Hematopoietic multipotent progenitor cell treated with erythropoietin and hydrocortisone succinate and interleukin-3 and kit ligand, for 6 days (in vitro differentiated cells): ENCODE measurements at regions not wholly inside any gene's neighbourhood (a gene's known extent, or its start where the extent isn't known, plus 50 kb on each side); places are given as distances from the start of the nearest gene placed in this dataset.

Experiments
- DNase-seq: peaks from one replicate; pipeline ENCODE4 v3.0.0-alpha.2; 2015

DNA sequence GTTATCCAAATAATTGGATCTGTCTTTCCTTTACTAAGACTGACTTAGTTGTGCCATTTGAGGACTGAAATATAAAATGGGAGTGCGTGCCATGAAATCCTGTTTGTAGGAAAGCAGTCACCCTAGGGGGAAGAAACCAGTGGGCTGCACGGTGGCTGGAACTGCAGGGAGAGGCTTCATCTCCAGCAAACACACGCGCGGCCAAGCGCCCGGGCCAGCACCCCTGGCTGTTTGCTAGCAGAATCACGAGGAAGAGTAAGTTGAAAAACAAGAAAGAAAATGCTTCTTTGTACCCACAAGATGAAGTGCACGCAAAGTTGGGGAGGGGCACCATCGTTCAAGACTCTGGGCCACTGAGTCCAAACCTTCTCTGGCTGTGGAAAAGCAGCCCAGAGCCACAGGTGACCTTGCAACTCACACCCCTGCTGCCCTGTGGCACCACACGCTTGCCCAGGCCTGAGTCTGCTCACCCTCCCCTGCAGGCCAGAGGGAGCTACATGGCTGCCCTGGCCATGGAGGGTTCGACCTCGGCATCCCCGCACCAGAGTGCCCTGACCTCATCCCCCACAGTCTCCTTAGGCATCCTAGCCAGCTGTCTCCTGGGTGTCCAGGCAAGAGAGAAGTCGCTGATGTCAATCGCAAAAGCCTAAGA lies 55.2 kb downstream of the IRX2 start:
- DNase-seq, result no peak

DNA sequence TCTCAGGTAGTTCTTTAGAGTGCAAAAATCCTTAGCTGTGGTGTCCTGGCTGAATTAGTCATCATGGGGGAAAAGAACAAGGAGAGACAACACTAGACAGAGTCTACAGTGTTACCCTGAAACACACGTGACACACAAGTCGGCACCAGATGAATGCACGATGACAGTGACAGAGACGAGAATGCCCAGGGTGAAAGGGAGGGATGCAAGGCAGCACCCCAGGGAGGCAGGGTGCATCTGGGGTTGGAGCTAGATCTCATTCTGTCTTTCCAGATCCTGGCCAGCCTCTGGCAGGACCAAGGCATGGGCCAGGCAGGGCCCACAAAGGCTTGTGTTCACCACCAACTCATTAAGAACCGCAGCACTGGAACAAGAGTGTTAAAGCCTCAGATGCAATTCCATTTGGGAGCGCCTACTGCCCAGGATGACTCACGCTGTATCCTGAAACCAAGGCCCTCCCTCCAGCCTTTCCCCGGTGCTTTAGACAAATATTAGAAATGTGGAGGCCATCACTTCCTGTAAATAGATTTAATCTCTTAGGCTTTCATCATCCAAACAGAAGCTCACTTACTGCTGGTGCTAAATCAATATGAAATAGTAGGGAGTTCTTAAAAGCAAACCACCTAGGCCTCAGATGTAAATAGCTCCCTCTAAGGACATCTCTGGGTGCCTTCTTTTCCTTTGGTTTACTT lies 56.1 kb downstream of the IRX2 start:
- DNase-seq, result no peak

DNA sequence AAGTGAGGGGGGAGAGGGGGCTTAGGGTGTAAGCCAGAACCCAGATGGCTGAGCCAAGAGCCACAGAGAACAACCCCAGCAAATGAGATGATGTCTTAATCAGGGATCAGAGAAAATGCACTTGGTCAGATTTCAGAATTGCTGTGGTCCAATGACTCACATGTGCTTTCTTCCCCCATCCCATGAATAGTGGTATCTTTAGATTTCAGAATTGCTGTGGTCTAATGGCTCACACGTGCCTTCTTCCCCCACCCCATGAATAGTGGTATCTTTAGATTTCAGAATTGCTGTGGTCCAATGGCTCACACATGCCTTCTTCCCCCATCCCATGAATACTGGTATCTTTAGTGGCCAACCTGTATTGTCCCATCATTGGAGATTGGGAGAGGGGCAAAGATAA lies 59.9 kb downstream of the IRX2 start:
- no peak for DNase-seq

DNA sequence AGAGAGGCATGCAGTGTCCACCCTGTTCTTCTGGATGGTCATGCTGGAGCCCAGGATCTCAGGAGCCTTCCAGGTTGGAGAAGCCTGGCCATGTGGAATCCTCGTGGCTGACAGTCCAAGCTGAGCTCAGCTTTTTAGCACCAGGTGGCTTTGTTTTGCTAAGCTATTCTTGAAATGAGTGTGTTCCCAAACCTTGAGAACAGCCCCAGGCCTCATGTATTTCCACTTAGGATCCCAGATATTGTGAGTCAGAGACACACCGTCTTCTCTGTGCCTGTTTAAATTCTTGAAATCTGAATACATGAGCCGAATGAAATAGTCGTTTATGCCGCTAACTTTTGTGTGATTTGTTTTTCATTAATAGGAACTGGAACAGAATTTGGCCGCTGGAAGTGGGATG lies 61.2 kb downstream of the IRX2 start:
- DNase-seq, result no peak

DNA sequence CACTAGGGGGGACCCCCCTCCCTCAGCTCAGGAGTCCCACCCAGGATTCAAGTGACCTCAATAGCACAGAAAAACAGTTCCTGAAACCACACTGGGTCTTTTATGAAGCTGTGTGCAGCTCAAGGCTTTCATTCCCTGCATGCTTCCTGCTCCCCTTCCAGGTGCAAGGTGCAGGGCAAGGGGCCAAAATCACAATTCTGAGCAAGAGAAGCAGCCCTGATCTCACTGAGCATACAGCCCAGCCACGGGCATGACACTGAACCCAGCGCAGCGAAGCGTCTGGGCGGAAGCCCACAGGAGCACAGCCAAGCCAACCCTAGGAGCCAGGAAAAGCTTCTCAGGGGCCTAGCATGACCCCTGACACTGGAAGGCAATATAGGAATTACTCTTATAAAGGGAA lies 62.9 kb downstream of the IRX2 start:
- DNase-seq, result no peak

DNA sequence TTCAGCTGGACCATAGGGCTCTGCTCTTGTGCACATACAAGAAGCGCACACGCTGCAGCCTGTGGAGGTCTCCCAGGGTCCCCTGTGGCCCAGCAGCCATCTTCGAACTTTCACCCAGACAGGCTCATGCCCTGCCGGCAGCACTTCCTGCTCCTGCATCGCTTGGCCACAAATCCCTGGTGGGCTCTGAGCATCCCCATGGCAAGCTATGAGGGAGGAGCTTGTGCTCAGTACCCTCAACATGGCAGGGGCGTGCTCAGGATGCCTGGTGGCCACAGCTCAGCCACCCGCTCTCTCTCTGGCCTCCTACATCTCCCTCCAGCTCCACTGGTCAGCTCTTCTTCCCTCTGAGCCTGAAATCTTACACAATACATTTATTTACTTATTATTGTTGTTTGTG lies 63.7 kb downstream of the IRX2 start:
- no peak for DNase-seq

DNA sequence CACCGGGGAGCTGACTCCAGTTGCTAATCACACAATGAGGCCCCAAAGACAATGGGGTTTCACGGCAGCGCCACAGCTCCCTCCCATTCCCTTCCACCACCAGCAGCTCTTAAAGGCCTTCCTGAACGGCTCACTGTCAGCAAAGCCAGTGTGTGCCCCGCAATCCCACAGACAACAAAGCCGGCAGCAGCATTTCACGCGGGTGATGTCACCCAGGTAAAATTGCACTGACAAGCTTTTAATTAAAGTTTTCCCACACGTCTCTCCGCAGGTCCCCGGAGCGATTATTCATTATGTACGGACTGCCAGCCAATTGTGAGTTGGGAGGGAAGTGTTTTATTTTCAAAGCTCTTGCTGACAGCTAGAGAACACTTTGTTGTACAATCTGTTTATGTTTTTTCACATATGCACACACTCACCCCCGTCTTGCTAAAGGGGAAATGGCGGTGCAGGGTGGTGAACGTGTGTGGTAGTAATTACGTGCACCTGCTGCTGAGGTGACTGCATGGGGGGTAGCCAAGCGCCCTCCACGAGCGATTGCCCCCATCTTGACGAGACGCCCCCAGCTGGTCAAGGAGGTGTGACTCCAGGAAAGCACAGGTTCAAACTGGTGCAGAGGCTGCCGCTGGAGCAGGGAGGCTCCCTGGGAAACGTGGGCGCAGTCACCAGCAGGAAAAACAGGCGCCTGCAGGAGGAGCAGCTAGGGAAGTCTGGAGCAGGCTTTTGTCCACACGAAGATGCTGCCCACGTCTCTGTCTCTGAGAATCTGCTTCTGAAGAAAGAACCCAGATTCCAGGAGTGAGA lies 65.0 kb downstream of the IRX2 start:
- no peak for DNase-seq

DNA sequence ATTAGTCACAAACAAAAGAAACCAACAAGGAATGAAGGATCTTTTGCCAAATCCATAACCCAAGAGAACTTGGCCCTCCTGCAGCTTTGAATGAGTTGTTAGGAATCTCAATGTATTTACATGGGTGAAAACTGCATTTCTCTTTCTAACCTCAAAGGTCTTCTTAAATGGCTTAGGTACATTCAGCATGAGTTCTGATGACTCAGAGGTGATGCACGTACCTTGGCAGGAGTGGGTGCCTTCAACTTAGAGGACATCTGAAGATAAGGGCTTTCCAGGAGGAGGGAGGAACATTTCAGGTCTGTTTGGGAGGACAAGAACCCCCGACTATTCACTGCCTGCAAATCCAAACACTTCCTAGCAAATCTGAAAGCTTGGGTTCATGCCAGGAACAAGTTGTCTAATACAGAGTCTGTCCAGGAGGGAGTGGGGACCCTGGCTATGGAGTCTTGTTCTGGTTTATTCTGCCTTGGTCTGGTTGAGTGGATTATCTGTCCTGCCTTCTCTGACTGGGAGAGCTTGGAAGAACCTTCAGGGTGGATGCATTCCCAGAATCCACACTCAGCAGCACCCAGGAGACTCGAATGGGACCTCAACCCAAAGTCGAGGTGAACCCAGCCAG lies 65.7 kb downstream of the IRX2 start:
- no peak for DNase-seq

DNA sequence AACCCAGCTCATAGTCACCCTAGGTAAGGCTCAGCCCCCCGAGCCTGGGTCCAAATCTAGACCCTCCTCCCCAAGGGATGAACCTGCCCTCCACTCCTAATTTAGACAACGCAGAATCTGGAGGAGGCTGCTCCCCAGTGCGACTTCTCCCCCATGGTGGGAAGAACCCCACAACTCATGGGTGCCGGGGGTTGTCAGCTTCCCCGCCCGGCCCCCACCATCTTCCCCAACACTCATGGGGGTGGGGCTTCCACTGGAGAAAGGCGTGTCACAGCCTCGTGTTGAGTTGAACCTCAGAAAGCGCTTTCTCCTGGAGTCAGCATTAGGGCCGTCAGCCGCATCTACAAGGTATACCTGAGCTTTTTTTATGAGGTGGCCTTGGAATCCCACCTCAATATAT lies 66.9 kb downstream of the IRX2 start:
- DNase-seq, result no peak

DNA sequence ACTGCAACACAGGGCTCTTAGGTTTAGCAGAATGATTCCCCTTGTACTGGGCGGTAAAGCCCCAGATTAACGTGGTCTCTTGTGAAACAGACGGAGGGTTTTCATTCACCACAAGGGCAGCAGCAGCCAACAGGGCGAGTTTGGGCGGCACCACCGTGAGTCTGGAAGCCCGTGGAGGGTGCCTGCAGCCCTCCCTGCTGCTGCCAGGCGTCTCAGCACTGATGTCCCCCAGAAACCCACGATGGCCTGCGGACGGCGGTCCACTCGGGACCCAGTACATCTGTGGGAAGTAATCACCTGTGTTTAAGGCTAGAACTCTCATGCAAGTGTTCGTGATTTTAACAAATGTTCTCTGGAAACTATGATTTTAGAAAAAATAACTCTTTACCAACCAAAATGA lies 67.8 kb downstream of the IRX2 start:
- no peak for DNase-seq

DNA sequence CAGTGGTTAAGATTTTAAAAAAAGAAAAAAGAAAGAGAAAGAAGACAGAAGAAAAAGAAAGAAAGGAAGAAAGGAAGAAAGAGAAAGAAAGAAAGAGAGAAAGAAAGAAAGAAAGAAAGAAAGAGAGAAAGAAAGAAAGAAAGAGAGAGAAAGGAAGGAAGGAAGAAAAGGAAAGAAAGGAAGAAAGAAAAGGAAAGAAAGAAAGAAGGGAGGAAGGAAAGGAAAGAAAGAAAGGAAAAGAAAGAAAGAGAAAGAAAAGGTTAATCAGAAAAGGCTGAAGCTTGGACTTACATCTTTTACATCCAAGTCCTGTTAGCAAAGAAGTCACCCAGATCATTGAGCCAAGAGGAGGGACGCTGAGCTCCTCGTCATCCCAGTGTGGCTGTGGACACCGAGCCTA lies 70.0 kb downstream of the IRX2 start:
- no peak for DNase-seq

DNA sequence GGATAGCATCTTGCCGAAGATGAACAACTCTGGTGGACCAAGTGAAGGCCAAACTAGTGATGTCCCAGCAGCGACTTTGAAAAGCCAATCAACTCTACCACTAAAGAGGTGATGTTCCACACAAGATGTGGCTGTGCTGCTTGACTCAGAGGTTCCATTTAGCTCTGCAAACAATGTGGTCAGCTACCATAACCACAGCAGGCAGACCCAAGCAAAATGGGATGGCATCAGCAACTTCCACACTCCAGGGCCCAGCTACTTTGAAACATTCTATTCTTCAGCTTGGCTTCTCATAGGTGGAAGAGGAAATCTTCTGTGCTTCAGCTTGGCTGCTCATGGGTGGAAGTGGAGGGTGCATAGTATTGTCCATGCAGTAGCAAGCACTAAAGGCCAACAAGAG lies 70.5 kb downstream of the IRX2 start:
- no peak for DNase-seq

DNA sequence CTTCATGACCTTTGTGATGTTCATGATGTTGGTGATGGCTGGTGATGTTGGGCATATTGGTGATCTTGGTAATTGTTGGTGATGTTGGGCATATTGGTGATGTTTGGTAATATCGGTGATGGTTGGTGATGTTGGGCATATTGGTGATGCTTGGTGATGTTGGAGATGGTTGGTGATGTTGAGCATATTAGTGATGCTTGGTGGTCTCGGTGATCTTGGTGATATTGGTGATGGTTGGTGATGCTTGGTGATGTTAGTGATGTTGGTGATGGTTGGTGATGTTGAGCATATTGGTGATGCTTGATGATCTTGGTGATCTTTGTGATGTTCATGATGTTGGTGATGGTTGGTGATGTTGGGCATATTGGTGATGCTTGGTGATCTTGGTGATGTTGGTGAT lies 73.8 kb downstream of the IRX2 start:
- no peak for DNase-seq

DNA sequence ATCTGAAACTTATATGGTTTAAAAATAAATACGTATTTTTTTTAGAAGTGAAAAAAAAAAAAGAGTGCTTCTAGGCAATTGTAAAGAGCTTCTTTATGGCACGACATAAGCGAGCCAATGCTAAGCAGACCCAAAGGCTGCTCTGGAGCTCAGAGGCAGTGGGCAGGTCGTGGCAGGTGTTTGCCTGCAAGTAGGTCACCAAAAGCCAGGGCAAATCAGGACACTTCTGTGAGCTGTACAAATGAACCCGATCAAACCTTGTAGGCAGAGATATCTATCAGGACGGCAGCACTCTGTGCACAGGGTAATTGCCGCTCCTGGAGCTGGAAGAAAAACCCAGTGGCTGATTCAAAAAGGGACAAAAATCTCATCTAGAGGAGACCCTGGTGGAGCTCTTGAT lies 75.9 kb downstream of the IRX2 start:
- no peak for DNase-seq

DNA sequence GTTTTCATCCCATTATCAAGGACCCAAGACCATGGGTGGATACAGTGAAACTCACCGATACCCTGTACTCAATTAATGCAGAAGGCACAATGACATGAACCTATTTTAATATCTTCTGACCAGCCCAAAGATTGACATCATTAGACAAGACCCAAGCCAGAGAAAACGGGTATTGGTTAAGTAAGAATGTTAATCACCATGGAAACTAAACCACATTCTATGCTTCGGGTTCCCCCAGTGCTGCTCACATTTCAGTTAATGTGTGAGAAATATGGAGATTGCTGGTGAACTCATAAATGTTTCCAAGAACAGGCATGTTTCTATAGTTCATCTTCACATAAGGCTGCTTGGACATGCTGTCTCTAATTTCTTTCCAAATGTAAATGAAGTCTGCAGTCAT lies 77.0 kb downstream of the IRX2 start:
- DNase-seq, result no peak

DNA sequence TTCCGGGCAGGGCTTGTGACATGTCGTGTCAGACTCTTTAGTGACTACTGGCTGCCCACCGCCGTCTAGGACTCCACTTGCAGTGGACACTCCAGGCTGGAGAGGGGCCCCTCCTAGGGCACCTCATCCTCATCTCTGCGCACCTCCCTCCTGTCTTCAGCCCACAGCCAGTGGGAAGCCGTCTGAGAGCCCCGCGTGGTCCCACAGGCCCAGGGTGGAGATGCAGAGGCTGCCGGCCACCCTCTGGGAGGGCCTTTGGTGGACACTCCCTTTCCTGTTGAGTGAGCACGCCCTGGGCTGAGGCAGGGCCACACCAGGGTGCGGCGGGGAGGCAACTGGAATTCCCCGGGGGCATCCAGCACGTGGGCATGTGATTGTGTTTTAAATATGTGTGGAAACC lies 80.5 kb downstream of the IRX2 start:
- no peak for DNase-seq

DNA sequence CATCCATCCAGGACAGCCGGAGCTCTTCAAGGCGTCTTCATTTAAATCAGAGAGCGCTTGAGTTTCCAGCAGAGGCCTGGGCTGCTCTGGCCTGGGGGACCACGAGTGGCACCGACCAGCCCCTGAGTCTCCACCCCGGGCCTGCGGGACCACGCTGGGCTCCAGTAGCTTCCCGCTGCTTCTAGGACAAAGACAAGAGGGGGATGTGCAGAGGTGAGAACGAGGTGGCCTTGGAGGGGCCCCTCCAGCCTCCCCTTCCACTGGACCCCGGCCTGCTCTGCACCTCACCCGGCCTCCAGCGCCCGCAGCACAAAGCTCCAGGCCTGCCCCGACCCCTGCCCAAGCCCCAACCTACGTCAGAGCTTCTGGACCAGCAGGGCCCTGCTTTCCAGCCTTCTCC lies 81.6 kb downstream of the IRX2 start:
- no peak for DNase-seq

DNA sequence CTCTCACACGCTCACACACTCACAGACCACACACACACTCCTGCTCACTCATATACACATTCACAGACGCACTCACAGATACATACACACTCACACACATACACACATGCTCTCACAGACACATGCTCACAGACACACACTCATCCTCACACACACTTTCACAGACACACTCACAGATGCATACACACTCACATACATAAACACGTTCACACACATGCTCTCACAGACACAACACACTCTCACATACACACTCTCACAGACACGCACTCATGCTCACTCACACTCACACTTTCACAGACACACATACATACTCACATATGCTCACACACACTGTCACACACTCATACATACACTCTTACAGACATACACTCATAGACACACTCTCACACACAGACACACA lies 82.2 kb downstream of the IRX2 start:
- DNase-seq, result no peak

DNA sequence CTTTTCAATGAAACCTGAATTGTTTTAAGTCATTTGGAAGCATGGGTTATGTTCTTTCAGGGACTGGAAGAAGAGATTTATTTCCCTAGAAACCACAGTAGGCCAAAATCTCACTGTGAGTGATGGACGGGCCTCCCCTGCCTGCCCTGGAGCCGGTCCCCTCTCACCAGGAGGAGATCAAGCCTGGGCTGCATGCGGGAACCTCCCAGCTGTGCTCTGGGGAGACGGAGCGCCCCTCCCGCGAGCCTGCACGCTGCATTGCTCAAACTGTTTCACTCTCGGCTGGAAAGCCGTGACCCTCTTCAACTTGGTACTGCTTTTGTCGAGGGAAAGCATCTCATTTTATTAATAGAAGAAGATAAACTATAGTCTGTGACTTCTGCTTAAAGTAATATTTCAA lies 85.4 kb downstream of the IRX2 start:
- DNase-seq, result no peak

DNA sequence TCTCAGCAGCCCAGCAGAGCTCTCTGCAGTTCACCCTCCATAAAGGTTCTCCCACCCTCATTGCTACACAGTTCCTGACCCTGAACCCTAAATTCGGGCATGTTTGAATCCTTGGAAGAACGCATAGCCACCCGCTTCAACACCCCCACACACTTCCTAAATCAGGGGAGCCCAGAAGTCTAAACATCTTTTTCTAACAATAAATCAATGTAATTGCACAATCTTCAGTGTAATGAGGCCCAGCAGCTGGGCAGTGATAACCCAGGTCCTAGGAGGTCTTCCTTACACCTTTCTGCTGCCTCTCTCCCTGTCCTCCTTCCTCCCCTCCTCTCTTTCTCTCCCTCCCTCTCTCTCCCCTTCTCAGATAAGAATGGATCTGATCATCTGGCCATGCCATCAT lies 88.0 kb downstream of the IRX2 start:
- no peak for DNase-seq

DNA sequence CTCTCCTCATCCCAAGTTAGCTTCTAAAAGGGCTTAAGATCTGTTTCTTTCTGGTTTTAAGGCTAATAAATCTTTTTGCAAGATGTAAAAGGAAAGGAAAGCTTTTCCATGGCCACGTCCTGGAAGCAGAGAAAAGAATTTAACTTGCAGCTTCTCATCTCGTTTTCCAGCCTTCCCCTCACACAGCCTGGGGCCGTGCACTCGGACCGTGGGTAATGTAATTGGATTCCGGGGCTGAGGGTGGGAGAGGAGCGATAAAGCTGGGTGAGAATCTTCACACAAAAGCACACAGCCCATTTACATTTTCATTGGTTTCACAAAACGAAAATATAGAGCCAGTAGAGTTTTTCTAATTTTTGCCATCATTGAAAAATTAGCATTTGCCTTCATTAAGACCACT lies 91.2 kb downstream of the IRX2 start:
- no peak for DNase-seq

DNA sequence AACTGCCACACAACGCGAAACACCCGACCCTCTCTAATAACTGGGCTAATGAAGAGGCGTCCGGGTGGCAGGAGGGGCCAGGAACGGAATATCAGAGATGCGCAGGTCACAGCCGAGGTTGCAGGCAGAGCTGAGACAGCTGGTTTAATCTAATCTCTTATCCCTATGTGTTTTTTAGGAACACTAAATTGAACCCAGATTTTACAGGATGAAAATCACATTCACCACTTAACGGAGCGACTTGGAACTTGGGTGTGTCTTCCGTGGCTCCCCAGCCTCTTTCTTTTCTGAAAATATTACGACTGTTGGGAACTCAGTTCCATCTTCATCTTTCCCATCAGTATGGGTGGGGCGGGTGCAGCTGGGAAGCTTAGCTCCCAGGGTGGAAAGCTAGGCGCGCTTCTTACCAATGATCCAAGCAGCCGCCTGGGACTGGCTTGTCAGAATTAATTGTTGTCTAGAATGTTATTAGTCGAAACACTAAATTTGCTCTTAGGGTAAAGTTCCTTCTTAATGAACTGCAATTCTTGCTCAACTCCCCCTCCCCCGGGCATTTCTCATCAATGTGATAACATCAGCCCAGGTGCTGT lies 92.5 kb downstream of the IRX2 start:
- DNase-seq, result no peak

DNA sequence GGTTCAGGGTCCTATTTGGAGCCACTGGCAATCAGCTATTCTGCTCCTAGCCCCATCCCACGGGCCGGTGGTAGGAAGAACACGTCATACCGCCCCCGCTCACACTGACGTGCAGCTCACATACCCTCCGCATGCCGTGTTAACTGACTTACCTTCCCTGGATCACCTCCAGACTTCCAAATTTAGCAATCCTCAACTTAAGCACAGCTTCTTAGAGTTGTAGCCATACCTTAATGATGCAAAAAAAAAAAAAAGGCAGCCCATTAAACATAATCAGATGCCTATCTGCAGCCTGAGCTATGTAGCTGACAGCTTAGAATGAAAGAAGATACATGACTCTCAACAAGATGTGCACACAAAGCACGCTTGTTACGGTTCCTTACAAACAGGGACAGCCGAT lies 93.0 kb downstream of the IRX2 start:
- DNase-seq, result no peak

DNA sequence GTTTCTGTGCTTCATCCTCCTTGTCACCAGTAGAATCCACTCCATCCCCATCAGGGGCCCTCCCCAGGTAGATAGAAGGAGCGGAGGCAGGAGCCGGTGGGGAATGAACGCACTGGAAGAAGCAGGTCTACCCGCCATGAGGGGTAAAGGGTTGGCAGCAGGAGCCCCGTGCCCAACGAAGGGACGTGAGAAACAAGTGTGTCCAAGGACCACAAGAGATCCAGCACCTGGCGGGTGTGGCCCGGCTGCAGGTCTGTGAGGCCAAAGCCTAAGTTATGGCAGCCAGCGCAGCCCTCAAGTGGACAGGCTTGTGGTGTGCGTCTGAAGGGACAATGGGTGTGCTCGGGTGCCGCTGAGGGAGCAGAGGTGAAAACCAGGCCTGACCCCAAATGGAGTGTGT lies 94.3 kb downstream of the IRX2 start:
- DNase-seq, result no peak
